Thoracic aorta (tissue), 2 donors: ENCODE measurements at regions not wholly inside any gene's neighbourhood (a gene's known extent, or its start where the extent isn't known, plus 50 kb on each side); places are given as distances from the start of the nearest gene placed in this dataset.

Experiments
- ATAC-seq: fragments of 150-250 bp; one replicate; pipeline ENCODE4 v1.8.0; 2017; ENCODE audit warnings: low read depth; ENCODE audit not compliant: insufficient number of reproducible peaks, low FRiP score
- DNase-seq: peaks from one replicate; pipeline ENCODE4 v3.0.0-alpha.2; 2020; ENCODE audit warnings: low spot score
- H3K27ac ChIP-seq, 2 donors: fragments of 200-600 bp; sonication (generic); 1 replicate in 1 of 2; 2 replicates in 1 of 2; pipeline ENCODE4 v1.5.1; 2016; ENCODE audit warnings: mild to moderate bottlenecking in 2 of 2, moderate library complexity in 2 of 2
- H3K27me3 ChIP-seq: fragments of 200-600 bp; sonication (generic); replicated peaks from 2 replicates; pipeline ENCODE4 v1.6.0; 2016; ENCODE audit warnings: mild to moderate bottlenecking; ENCODE audit not compliant: insufficient read depth
- H3K36me3 ChIP-seq: fragments of 200-600 bp; sonication (generic); one replicate; pipeline ENCODE4 v1.5.1; 2016
- H3K4me1 ChIP-seq, 2 donors: fragments of 200-600 bp; sonication (generic); 1 replicate in 1 of 2; 2 replicates in 1 of 2; pipeline versions ENCODE4 v1.5.1 to v1.6.0; 2016; ENCODE audit warnings: low read depth in 2 of 2, mild to moderate bottlenecking in 1 of 2; ENCODE audit not compliant: control insufficient read depth in 1 of 2
- H3K4me3 ChIP-seq: fragments of 200-600 bp; sonication (generic); 2 replicates; pipeline ENCODE4 v1.5.1; 2016; ENCODE audit warnings: mild to moderate bottlenecking
- H3K9me3 ChIP-seq: fragments of 200-600 bp; sonication (generic); 2 replicates; pipeline ENCODE4 v1.5.1; 2016
- CTCF ChIP-seq: fragments of 200-600 bp; sonication (generic); IDR thresholded peaks from one replicate; pipeline ENCODE4 v1.5.1; 2019; ENCODE audit warnings: antibody characterized with exemption

GRCh38 chr13:74204602-74205312 lies 70.6 kb upstream of the KLF12 start:
- Histone ChIP-seq H3K27me3 (no peaks in the 10 kb centered on the region), H3K9me3 (no peaks in the 10 kb centered on the region), H3K4me1 (peaks cover 11 to 28% of the 10 kb centered on the region in 2 donors), H3K36me3 (no peaks in the 10 kb centered on the region), H3K27ac (no peak overlapping the region), H3K4me3 (no peak overlapping the region)
- TF ChIP-seq CTCF = no peak
- no peak for DNase-seq
- no peak for ATAC-seq

- DNase-seq = no peak
- no peak for ATAC-seq
- H3K4me1 ChIP-seq = peaks cover 11 to 28% of the 10 kb centered on the region in 2 donors
- no peaks in the 10 kb centered on the region for H3K36me3 ChIP-seq
- H3K4me3 ChIP-seq = no peak overlapping the region
- TF ChIP-seq CTCF = no peak
- H3K27me3 ChIP-seq = no peaks in the 10 kb centered on the region
- no peaks in the 10 kb centered on the region for H3K9me3 ChIP-seq
- H3K27ac ChIP-seq = no peak overlapping the region
Observed at GRCh38 chr13:74203576-74203975, 69.4 kb upstream of the KLF12 start.

- H3K4me3 ChIP-seq = no peak overlapping the region
- H3K27ac ChIP-seq = no peak overlapping the region
- H3K9me3 ChIP-seq = no peaks in the 10 kb centered on the region
- peaks cover 11 to 28% of the 10 kb centered on the region in 2 donors for H3K4me1 ChIP-seq
- H3K36me3 ChIP-seq = no peaks in the 10 kb centered on the region
- no peak for ATAC-seq
- DNase-seq = no peak
- no peak for TF ChIP-seq CTCF
- no peaks in the 10 kb centered on the region for H3K27me3 ChIP-seq
Observed at GRCh38 chr13:74202129-74202813, 68.1 kb upstream of the KLF12 start.

GRCh38 chr13:74201530-74201929 lies 67.3 kb upstream of the KLF12 start:
- Histone ChIP-seq H3K9me3 (no peaks in the 10 kb centered on the region), H3K36me3 (no peaks in the 10 kb centered on the region), H3K27ac (no peak overlapping the region), H3K4me1 (peaks cover 9 to 24% of the 10 kb centered on the region in 2 donors), H3K4me3 (no peak overlapping the region), H3K27me3 (no peaks in the 10 kb centered on the region)
- DNase-seq = no peak
- no peak for ATAC-seq
- TF ChIP-seq CTCF = no peak

- H3K4me3 ChIP-seq = no peak overlapping the region
- no peaks in the 10 kb centered on the region for H3K9me3 ChIP-seq
- ATAC-seq (no peak), DNase-seq (no peak)
- no peaks in the 10 kb centered on the region for H3K27me3 ChIP-seq
- H3K36me3 ChIP-seq = no peaks in the 10 kb centered on the region
- H3K27ac ChIP-seq = no peak overlapping the region
- no peak for TF ChIP-seq CTCF
- peaks cover 0 to 13% of the 10 kb centered on the region in 2 donors for H3K4me1 ChIP-seq
Observed at GRCh38 chr13:74200081-74200480, 65.9 kb upstream of the KLF12 start.
